Prostate gland (tissue), 2 donors: ENCODE measurements at regions not wholly inside any gene's neighbourhood (a gene's known extent, or its start where the extent isn't known, plus 50 kb on each side); places are given as distances from the start of the nearest gene placed in this dataset.

Source experiments
- DNase-seq: peaks from one replicate; pipeline ENCODE4 v3.0.0-alpha.2; 2019; ENCODE audit warnings: low spot score
- H3K27ac ChIP-seq, 2 donors: fragments of 200-600 bp; sonication (generic); 2 replicates each; pipeline ENCODE4 v1.5.1; 2017 to 2019
- H3K27me3 ChIP-seq: fragments of 200-600 bp; sonication (generic); replicated peaks from 2 replicates; pipeline ENCODE4 v1.5.1; 2019; ENCODE audit not compliant: insufficient read depth
- H3K36me3 ChIP-seq, 2 donors: fragments of 200-600 bp; sonication (generic); 1 replicate in 1 of 2; 2 replicates in 1 of 2; pipeline versions ENCODE4 v1.5.1 to v1.8.1; 2017 to 2019
- H3K4me1 ChIP-seq: fragments of 200-600 bp; sonication (generic); replicated peaks from 2 replicates; pipeline ENCODE4 v1.5.1; 2019
- H3K4me3 ChIP-seq, 2 donors: fragments of 200-600 bp; sonication (generic); 2 replicates each; pipeline ENCODE4 v1.5.1; 2017 to 2019
- H3K9me3 ChIP-seq: fragments of 200-600 bp; sonication (generic); 2 replicates; pipeline ENCODE4 v1.5.1; 2017
- CTCF ChIP-seq, 4 experiments: fragments of 200-600 bp in 2 of 4; fragments of 450-650 bp in 2 of 4; sonication (generic) in 2 of 4; IDR thresholded peaks; 1 replicate in 3 of 4; 2 replicates in 1 of 4; pipeline ENCODE4 v1.5.1; 2016 to 2019; ENCODE audit warnings: antibody characterized with exemption in 4 of 4, mild to moderate bottlenecking in 2 of 4, moderate library complexity in 2 of 4
- POLR2A ChIP-seq: fragments of 450-650 bp; IDR thresholded peaks from one replicate; pipeline ENCODE4 v1.6.1; 2016; ENCODE audit warnings: antibody characterized with exemption, mild to moderate bottlenecking
- POLR2AphosphoS5 ChIP-seq: sonication (generic); formaldehyde crosslinking; IDR thresholded peaks from one replicate; pipeline ENCODE4 v1.6.1; 2017; ENCODE audit warnings: antibody characterized with exemption
- WGBS: methylation state at CpG from one replicate; pipeline ENCODE4 v1.1.5; 2018; 5-methylcytosine and 5-hydroxymethylcytosine counted together
- intact Hi-C: fragments of 100-400 bp; cut with DNase I; formaldehyde crosslinking; loops from one replicate; pipeline ENCODE4 v1.14.2; 2022

GRCh38 chr11:70931430-70931829 is 320.9 kb downstream of the SHANK2 start:
- Histone ChIP-seq H3K27me3 (no peaks in the 10 kb centered on the region), H3K9me3 (no peaks in the 10 kb centered on the region), H3K4me1 (no peaks in the 10 kb centered on the region), H3K27ac (no peak overlapping the region), H3K36me3 (no peaks in the 10 kb centered on the region), H3K4me3 (no peak overlapping the region)
- TF ChIP-seq POLR2AphosphoS5: no peak
- TF ChIP-seq POLR2A: no peak
- no peak for TF ChIP-seq CTCF (IDR thresholded peaks at IDR 0.05)
- intact Hi-C loops: no loop called here
- no peak for DNase-seq
- 88% methylated on average over 12 of the region's 12 CpGs for WGBS

- Histone ChIP-seq H3K27me3 (no peaks in the 10 kb centered on the region), H3K4me1 (no peaks in the 10 kb centered on the region), H3K27ac (no peak overlapping the region), H3K9me3 (no peaks in the 10 kb centered on the region), H3K36me3 (no peaks in the 10 kb centered on the region), H3K4me3 (no peak overlapping the region)
- 91% methylated on average over 10 of the region's 10 CpGs for WGBS
- no peak for DNase-seq
- intact Hi-C loops: no loop called here
- no peak for TF ChIP-seq POLR2AphosphoS5
- no peak for TF ChIP-seq CTCF (IDR thresholded peaks at IDR 0.05)
- TF ChIP-seq POLR2A: no peak
Observed at GRCh38 chr11:70933981-70934583, 318.3 kb downstream of the SHANK2 start.

- TF ChIP-seq POLR2A (no peak), POLR2AphosphoS5 (no peak), CTCF (IDR thresholded peaks at IDR 0.05) (no peak)
- Histone ChIP-seq H3K4me3 (no peak overlapping the region), H3K9me3 (no peaks in the 10 kb centered on the region), H3K4me1 (no peaks in the 10 kb centered on the region), H3K27ac (no peak overlapping the region), H3K27me3 (no peaks in the 10 kb centered on the region), H3K36me3 (no peaks in the 10 kb centered on the region)
- intact Hi-C loops: no loop called here
- WGBS: 73% methylated on average over 13 of the region's 13 CpGs
- no peak for DNase-seq
Observed at GRCh38 chr11:70935006-70935768, 317.2 kb downstream of the SHANK2 start.

GRCh38 chr11:70942593-70942992 is 309.8 kb downstream of the SHANK2 start:
- 97% methylated on average over 1 of the region's 1 CpG for WGBS
- intact Hi-C loops: no loop called here
- DNase-seq: no peak
- H3K27me3 ChIP-seq: no peaks in the 10 kb centered on the region
- no peak overlapping the region for H3K4me3 ChIP-seq
- TF ChIP-seq CTCF (IDR thresholded peaks at IDR 0.05): no peak
- no peak for TF ChIP-seq POLR2A
- no peak for TF ChIP-seq POLR2AphosphoS5
- no peaks in the 10 kb centered on the region for H3K9me3 ChIP-seq
- H3K4me1 ChIP-seq: no peaks in the 10 kb centered on the region
- no peak overlapping the region for H3K27ac ChIP-seq
- H3K36me3 ChIP-seq: no peaks in the 10 kb centered on the region

GRCh38 chr11:70944141-70944540 is 308.2 kb downstream of the SHANK2 start:
- H3K36me3 ChIP-seq: no peaks in the 10 kb centered on the region
- DNase-seq: no peak
- TF ChIP-seq CTCF (IDR thresholded peaks at IDR 0.05) (no peak), POLR2AphosphoS5 (no peak), POLR2A (no peak)
- no peak overlapping the region for H3K27ac ChIP-seq
- no peaks in the 10 kb centered on the region for H3K9me3 ChIP-seq
- intact Hi-C loops: no loop called here
- H3K4me3 ChIP-seq: no peak overlapping the region
- no peaks in the 10 kb centered on the region for H3K27me3 ChIP-seq
- no peaks in the 10 kb centered on the region for H3K4me1 ChIP-seq
- 91% methylated on average over 11 of the region's 11 CpGs for WGBS
